ENCODE measurements at regions not wholly inside any gene's neighbourhood (a gene's known extent, or its start where the extent isn't known, plus 50 kb on each side); places are given as distances from the start of the nearest gene placed in this dataset.

GRCh38 chr19:34588846-34589245, 88.1 kb downstream of the SCGB2B2 start:
- no peak overlapping the region for H3K27ac ChIP-seq
- no peak overlapping the region for H3K4me3 ChIP-seq
- H3K9me3 ChIP-seq, result peaks cover 44% of the 10 kb centered on the region
- H3K4me2 ChIP-seq, result no peak overlapping the region
- TF ChIP-seq KDM5A (IDR thresholded peaks at IDR 0.05), result no peak
- no peak for TF ChIP-seq RNF2 (IDR thresholded peaks at IDR 0.05; ENCODE audit: borderline replicate concordance, low read depth)
- TF ChIP-seq MYC (IDR thresholded peaks at IDR 0.05; ENCODE audit: borderline replicate concordance, low read length), result no peak
- no peak for TF ChIP-seq CBX8 (IDR thresholded peaks at IDR 0.05)
- TF ChIP-seq HEYL (CRISPR knock-in tag; IDR thresholded peaks at IDR 0.05), result no peak
- TF ChIP-seq ZSCAN20 (CRISPR knock-in tag; IDR thresholded peaks at IDR 0.05), result no peak
- TF ChIP-seq E2F6 (IDR thresholded peaks at IDR 0.05; ENCODE audit: borderline replicate concordance, low read depth), result no peak
- no peak for TF ChIP-seq NPAS2 (CRISPR knock-in tag; IDR thresholded peaks at IDR 0.05; ENCODE audit: borderline replicate concordance)
- no peak for TF ChIP-seq SMC3 (IDR thresholded peaks at IDR 0.05)
- TF ChIP-seq POLR2A (IDR thresholded peaks at IDR 0.05; ENCODE audit: low read length), result no peak
- no peak for TF ChIP-seq ZC3H11A (IDR thresholded peaks at IDR 0.05)
- no peak for TF ChIP-seq ATOH8 (CRISPR knock-in tag; IDR thresholded peaks at IDR 0.05; ENCODE audit: low read depth)
- TF ChIP-seq FOSL2 (IDR thresholded peaks at IDR 0.05), result no peak
- TF ChIP-seq FOSL2 (CRISPR knock-in tag; IDR thresholded peaks at IDR 0.05), result no peak
- no peak for TF ChIP-seq HMGXB4 (CRISPR knock-in tag; IDR thresholded peaks at IDR 0.05; ENCODE audit: borderline replicate concordance)
- 10% methylated on average over 2 of the region's 2 CpGs for WGBS (ENCODE audit: missing lambda C conversion rate)
- DNase-seq (ENCODE audit: low read depth in 1 of 2, low spot score in 1 of 2) (no peak), FAIRE-seq (no peak), ATAC-seq (no peak)
- ChIA-PET POLR2A (no interaction called here), CTCF (interaction anchor here (0.5 kb wide), 1 partner anchor 442 kb away, joined by 3 read pairs; no protein-coding TSS in a partner anchor)
- no peaks in the 10 kb centered on the region for H3K4me1 ChIP-seq

- Histone ChIP-seq H3K4me1 (no peaks in the 10 kb centered on the region), H3K4me3 (no peak overlapping the region), H3K27ac (no peak overlapping the region), H3K9me3 (peaks cover 47% of the 10 kb centered on the region), H3K4me2 (no peak overlapping the region)
- no peak for TF ChIP-seq USF2 (IDR thresholded peaks at IDR 0.05)
- TF ChIP-seq HOXB5 (CRISPR knock-in tag; IDR thresholded peaks at IDR 0.05), result no peak
- TF ChIP-seq RCOR1 (IDR thresholded peaks at IDR 0.05; ENCODE audit: low read depth, low read length), result no peak
- no peak for TF ChIP-seq BCL3 (IDR thresholded peaks at IDR 0.05)
- no peak for TF ChIP-seq HMGXB4 (CRISPR knock-in tag; IDR thresholded peaks at IDR 0.05; ENCODE audit: borderline replicate concordance)
- no peak for TF ChIP-seq JUNB (IDR thresholded peaks at IDR 0.05)
- no peak for TF ChIP-seq HEYL (CRISPR knock-in tag; IDR thresholded peaks at IDR 0.05)
- TF ChIP-seq CBX8 (IDR thresholded peaks at IDR 0.05), result no peak
- TF ChIP-seq NPAS2 (CRISPR knock-in tag; IDR thresholded peaks at IDR 0.05; ENCODE audit: borderline replicate concordance), result no peak
- TF ChIP-seq MAFK (IDR thresholded peaks at IDR 0.05; ENCODE audit: partially characterized antibody), result no peak
- no peak for TF ChIP-seq TFCP2L1 (CRISPR knock-in tag; IDR thresholded peaks at IDR 0.05)
- TF ChIP-seq KDM5A (IDR thresholded peaks at IDR 0.05), result no peak
- no peak for TF ChIP-seq BHLHE40 (IDR thresholded peaks at IDR 0.05; ENCODE audit: low read depth, low read length)
- no peak for TF ChIP-seq ATOH8 (CRISPR knock-in tag; IDR thresholded peaks at IDR 0.05; ENCODE audit: low read depth)
- POLR2A ChIA-PET, result no interaction called here
- no peak for ATAC-seq
- CTCF ChIA-PET, result no interaction called here
- WGBS (ENCODE audit: missing lambda C conversion rate), result 21% methylated on average over 8 of the region's 8 CpGs
- DNase-seq (ENCODE audit: low read depth in 1 of 2, low spot score in 1 of 2), result no peak
- no peak for FAIRE-seq
Observed at GRCh38 chr19:34588249-34588648, 88.7 kb downstream of the SCGB2B2 start.

Measured in A549 (cell line).